GM04503 (cell line): ENCODE measurements at regions not wholly inside any gene's neighbourhood (a gene's known extent, or its start where the extent isn't known, plus 50 kb on each side); places are given as distances from the start of the nearest gene placed in this dataset.
"Not testable (repeated sequence)": the region's sequence is repeated elsewhere in the genome, so short reads cannot be mapped to it uniquely, and the experiment has no call there.

ENCODE experiments used
- DNase-seq: peaks from one replicate; pipeline ENCODE4 v3.0.0-alpha.2; 2012; ENCODE audit warnings: low read depth

- DNase-seq: no peak
Observed at GRCh38 chr9:31336386-31336785, 1048.1 kb upstream of the ACO1 start.

GRCh38 chr9:31336841-31337240 is 1047.6 kb upstream of the ACO1 start:
- DNase-seq: no peak

GRCh38 chr9:31347082-31347617 is 1037.3 kb upstream of the ACO1 start:
- no peak for DNase-seq

- no peak for DNase-seq
Observed at GRCh38 chr9:31355159-31355882, 1029.1 kb upstream of the ACO1 start.

- DNase-seq: no peak
Observed at GRCh38 chr9:31355965-31356364, 1028.5 kb upstream of the ACO1 start.

- DNase-seq: no peak
Observed at GRCh38 chr9:31359071-31359470, 1025.4 kb upstream of the ACO1 start.

- no peak for DNase-seq
Observed at GRCh38 chr9:31364171-31364570, 1020.3 kb upstream of the ACO1 start.

GRCh38 chr9:31372799-31373587 is 1011.5 kb upstream of the ACO1 start:
- no peak for DNase-seq

GRCh38 chr9:31377358-31377757 is 1007.1 kb upstream of the ACO1 start:
- no peak for DNase-seq

- no peak for DNase-seq
Observed at GRCh38 chr9:31388660-31389059, 995.8 kb upstream of the ACO1 start.

GRCh38 chr9:31389075-31389474 is 995.4 kb upstream of the ACO1 start:
- no peak for DNase-seq

GRCh38 chr9:31390403-31391025 is 993.9 kb upstream of the ACO1 start:
- no peak for DNase-seq

GRCh38 chr9:31393240-31393639 is 991.2 kb upstream of the ACO1 start:
- DNase-seq: no peak

- DNase-seq: no peak
Observed at GRCh38 chr9:31394015-31394473, 990.4 kb upstream of the ACO1 start.

GRCh38 chr9:31412081-31412480 is 972.4 kb upstream of the ACO1 start:
- no peak for DNase-seq

GRCh38 chr9:31415164-31415563 is 969.3 kb upstream of the ACO1 start:
- no peak for DNase-seq

- DNase-seq: no peak
Observed at GRCh38 chr9:31418419-31418818, 966.0 kb upstream of the ACO1 start.

GRCh38 chr9:31443630-31444457 is 940.6 kb upstream of the ACO1 start:
- not testable (repeated sequence) for DNase-seq

- no peak for DNase-seq
Observed at GRCh38 chr9:31445357-31445756, 939.1 kb upstream of the ACO1 start.

GRCh38 chr9:31445960-31446359 is 938.5 kb upstream of the ACO1 start:
- DNase-seq: no peak

- DNase-seq: no peak
Observed at GRCh38 chr9:31467075-31467474, 917.4 kb upstream of the ACO1 start.

- no peak for DNase-seq
Observed at GRCh38 chr9:31470051-31470450, 914.4 kb upstream of the ACO1 start.
